Endodermal cell (in vitro differentiated cells): ENCODE measurements at regions not wholly inside any gene's neighbourhood (a gene's known extent, or its start where the extent isn't known, plus 50 kb on each side); places are given as distances from the start of the nearest gene placed in this dataset.

ENCODE experiments used
- DNase-seq: peaks from one replicate; pipeline ENCODE4 v3.0.0-alpha.2; 2017
- H3K27ac ChIP-seq: 2 replicates; pipeline ENCODE4 v1.5.1; 2013; ENCODE audit warnings: mild to moderate bottlenecking, low read depth, low read length, moderate library complexity
- H3K27me3 ChIP-seq: 2 replicates; pipeline ENCODE4 v1.6.1; 2013; ENCODE audit warnings: mild to moderate bottlenecking, low read length, moderate library complexity; ENCODE audit not compliant: insufficient read depth, control insufficient read depth, poor library complexity, severe bottlenecking
- H3K36me3 ChIP-seq: 2 replicates; pipeline ENCODE4 v1.7.0; 2013; ENCODE audit warnings: mild to moderate bottlenecking, low read length, moderate library complexity; ENCODE audit not compliant: control insufficient read depth, insufficient read depth
- H3K4me1 ChIP-seq: one replicate; pipeline ENCODE4 v1.7.0; 2013; ENCODE audit warnings: low read length; ENCODE audit not compliant: control insufficient read depth, insufficient read depth
- H3K4me3 ChIP-seq: 2 replicates; pipeline ENCODE4 v1.5.1; 2013; ENCODE audit warnings: mild to moderate bottlenecking, low read length, moderate library complexity
- H3K9ac ChIP-seq: 2 replicates; pipeline ENCODE4 v1.6.1; 2013; ENCODE audit warnings: mild to moderate bottlenecking, low read length, moderate library complexity; ENCODE audit not compliant: poor library complexity, severe bottlenecking; ENCODE audit errors: extremely low read depth
- H3K9me3 ChIP-seq: 2 replicates; pipeline ENCODE4 v1.6.1; 2013; ENCODE audit warnings: mild to moderate bottlenecking, low read length, moderate library complexity; ENCODE audit not compliant: control insufficient read depth
- H3K27ac Mint-ChIP-seq: 2 replicates; pipeline ENCODE4 v1.8.0; 2020; ENCODE audit warnings: mixed read lengths
- H3K27me3 Mint-ChIP-seq: 2 replicates; pipeline ENCODE4 v1.8.0; 2021; ENCODE audit warnings: mild to moderate bottlenecking, mixed read lengths; ENCODE audit not compliant: insufficient read depth
- H3K36me3 Mint-ChIP-seq: 2 replicates; pipeline ENCODE4 v1.8.0; 2020; ENCODE audit warnings: low read depth, mixed read lengths
- H3K4me1 Mint-ChIP-seq: 2 replicates; pipeline ENCODE4 v1.8.0; 2020; ENCODE audit warnings: mixed read lengths
- H3K4me3 Mint-ChIP-seq: 2 replicates; pipeline ENCODE4 v1.8.0; 2020; ENCODE audit warnings: mild to moderate bottlenecking, moderate library complexity, mixed read lengths
- H3K9me3 Mint-ChIP-seq: 2 replicates; pipeline ENCODE4 v1.8.0; 2020; ENCODE audit warnings: mild to moderate bottlenecking, mixed read lengths
- WGBS, 2 experiments: methylation state at CpG; one replicate each; pipeline versions ENCODE4 v1.1.5 to v1.1.7; 2013; ENCODE audit warnings: missing lambda C conversion rate in 2 of 2, mixed read lengths in 1 of 2; ENCODE audit not compliant: insufficient coverage in 1 of 2, insufficient read length in 1 of 2; 5-methylcytosine and 5-hydroxymethylcytosine counted together
- TF ChIP-seq, protein P1 (sequence below): fragments of 200-600 bp; sonication (generic); conservative IDR thresholded peaks from 2 replicates; pipeline ENCODE4 v1.5.0; 2021; ENCODE audit warnings: antibody characterized with exemption, mild to moderate bottlenecking

DNA sequence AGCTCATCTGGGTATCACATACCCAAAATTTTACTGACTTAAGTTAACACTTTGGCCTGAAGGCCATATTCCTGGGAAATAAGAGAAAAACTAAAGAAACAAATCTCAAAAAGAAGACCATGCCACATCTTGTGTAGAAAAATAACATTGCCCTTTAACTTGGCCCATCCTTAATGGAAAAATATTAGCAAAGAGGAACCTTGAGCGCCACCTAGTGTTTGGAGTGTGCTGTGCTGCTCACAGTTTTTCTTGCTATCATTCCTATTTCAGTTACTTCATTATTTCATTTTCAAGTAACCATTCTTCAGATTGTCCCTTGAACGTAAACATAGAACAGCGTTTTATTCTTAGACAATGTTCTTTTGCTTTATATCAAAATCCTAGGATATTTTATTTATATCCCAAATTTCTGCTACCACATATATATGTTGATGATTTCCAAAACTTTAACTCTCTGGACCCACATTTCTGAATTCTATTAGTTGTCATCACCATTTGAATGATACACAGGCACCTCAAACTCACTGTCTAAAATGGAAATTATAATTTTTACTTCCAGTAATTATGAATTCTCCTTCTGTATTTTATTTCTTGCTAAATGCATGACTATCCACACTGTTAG is 999.0 kb upstream of the ADGRL3 start:
- Histone ChIP-seq H3K9me3 (no peaks in the 10 kb centered on the region), H3K36me3 (no peaks in the 10 kb centered on the region), H3K27me3 (no peaks in the 10 kb centered on the region), H3K4me3 (no peak overlapping the region), H3K4me1 (no peaks in the 10 kb centered on the region), H3K27ac (no peak overlapping the region), H3K9ac (no peak overlapping the region)
- TF ChIP-seq, protein P1, sequence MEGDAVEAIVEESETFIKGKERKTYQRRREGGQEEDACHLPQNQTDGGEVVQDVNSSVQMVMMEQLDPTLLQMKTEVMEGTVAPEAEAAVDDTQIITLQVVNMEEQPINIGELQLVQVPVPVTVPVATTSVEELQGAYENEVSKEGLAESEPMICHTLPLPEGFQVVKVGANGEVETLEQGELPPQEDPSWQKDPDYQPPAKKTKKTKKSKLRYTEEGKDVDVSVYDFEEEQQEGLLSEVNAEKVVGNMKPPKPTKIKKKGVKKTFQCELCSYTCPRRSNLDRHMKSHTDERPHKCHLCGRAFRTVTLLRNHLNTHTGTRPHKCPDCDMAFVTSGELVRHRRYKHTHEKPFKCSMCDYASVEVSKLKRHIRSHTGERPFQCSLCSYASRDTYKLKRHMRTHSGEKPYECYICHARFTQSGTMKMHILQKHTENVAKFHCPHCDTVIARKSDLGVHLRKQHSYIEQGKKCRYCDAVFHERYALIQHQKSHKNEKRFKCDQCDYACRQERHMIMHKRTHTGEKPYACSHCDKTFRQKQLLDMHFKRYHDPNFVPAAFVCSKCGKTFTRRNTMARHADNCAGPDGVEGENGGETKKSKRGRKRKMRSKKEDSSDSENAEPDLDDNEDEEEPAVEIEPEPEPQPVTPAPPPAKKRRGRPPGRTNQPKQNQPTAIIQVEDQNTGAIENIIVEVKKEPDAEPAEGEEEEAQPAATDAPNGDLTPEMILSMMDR, result peak; percentile 98
- no peak overlapping the region for H3K27ac Mint-ChIP-seq
- DNase-seq, result peak; percentile 84
- H3K27me3 Mint-ChIP-seq, result no peaks in the 10 kb centered on the region
- no peaks in the 10 kb centered on the region for H3K36me3 Mint-ChIP-seq
- H3K9me3 Mint-ChIP-seq, result no peaks in the 10 kb centered on the region
- no peaks in the 10 kb centered on the region for H3K4me1 Mint-ChIP-seq
- WGBS, 2 experiments, result 19% methylated on average over 3 of the region's 3 CpGs; no CpG with 5 or more reads in 1 of the 2 experiments
- H3K4me3 Mint-ChIP-seq, result no peak overlapping the region

DNA sequence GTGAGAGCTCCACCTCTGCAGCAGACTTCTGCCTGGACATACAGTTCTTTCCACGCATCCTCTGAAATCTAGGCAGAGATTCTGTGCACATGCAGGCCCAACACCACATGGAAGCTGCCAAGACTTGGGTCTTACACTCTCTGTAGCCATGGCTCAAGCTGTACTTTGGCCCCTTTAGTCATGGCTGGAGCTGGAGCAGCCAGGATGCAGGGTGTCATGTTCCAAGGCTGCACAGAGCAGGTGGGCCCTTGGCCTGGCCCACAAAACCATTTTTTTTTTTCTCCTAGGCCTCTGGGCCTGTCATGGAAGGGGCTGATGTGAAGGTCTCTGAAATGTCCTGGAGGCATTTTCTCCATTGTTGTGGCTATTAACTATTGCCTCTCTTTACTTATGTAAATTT is 990.5 kb upstream of the ADGRL3 start:
- 86 to 89% methylated on average over 1 of the region's 1 CpG for whole genome bisulfite sequencing, 2 experiments
- Mint-ChIP-seq H3K27ac (no peak overlapping the region), H3K36me3 (no peaks in the 10 kb centered on the region), H3K27me3 (no peaks in the 10 kb centered on the region), H3K4me1 (no peaks in the 10 kb centered on the region), H3K4me3 (no peak overlapping the region), H3K9me3 (peaks cover 8% of the 10 kb centered on the region)
- Histone ChIP-seq H3K9ac (no peak overlapping the region), H3K4me1 (no peaks in the 10 kb centered on the region), H3K27ac (no peak overlapping the region), H3K9me3 (peaks cover 10% of the 10 kb centered on the region), H3K4me3 (no peak overlapping the region), H3K27me3 (no peaks in the 10 kb centered on the region), H3K36me3 (no peaks in the 10 kb centered on the region)
- no peak for DNase-seq
- TF ChIP-seq, protein P1, result no peak

DNA sequence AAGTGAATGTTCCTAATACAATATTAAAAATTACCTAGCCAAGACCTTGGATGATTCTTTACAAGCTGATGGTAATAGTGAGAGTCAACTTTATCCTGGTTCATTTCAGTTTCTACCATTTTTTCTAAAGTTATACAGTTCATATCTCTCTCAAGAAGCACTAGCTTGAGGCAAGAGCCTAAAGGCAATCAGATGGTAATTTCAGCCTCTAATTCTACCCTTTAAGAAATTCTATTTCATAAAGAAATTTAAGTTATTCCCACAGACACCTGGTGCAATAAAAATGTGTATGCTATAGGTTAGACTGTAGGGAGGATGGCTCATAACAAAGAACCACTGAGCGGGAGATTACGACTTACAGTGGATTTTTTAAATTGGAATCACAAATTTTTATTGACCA is 984.2 kb upstream of the ADGRL3 start:
- H3K4me3 Mint-ChIP-seq, result no peak overlapping the region
- WGBS, 2 experiments, result 100% methylated on average over 2 of the region's 2 CpGs

More for the DNA sequence above, 984.2 kb upstream of the ADGRL3 start:
- no peaks in the 10 kb centered on the region for H3K9me3 Mint-ChIP-seq
- Histone ChIP-seq H3K4me1 (no peaks in the 10 kb centered on the region), H3K9me3 (no peaks in the 10 kb centered on the region), H3K4me3 (no peak overlapping the region), H3K9ac (no peak overlapping the region), H3K27ac (no peak overlapping the region), H3K36me3 (no peaks in the 10 kb centered on the region), H3K27me3 (no peaks in the 10 kb centered on the region)
- H3K27ac Mint-ChIP-seq, result no peak overlapping the region
- no peaks in the 10 kb centered on the region for H3K4me1 Mint-ChIP-seq
- TF ChIP-seq, protein P1, result no peak
- DNase-seq, result no peak
- H3K36me3 Mint-ChIP-seq, result no peaks in the 10 kb centered on the region
- H3K27me3 Mint-ChIP-seq, result no peaks in the 10 kb centered on the region
